ENCODE measurements at regions not wholly inside any gene's neighbourhood (a gene's known extent, or its start where the extent isn't known, plus 50 kb on each side); places are given as distances from the start of the nearest gene placed in this dataset.

- in situ Hi-C loops (cut with MboI; ENCODE audit: low sequenced_read_pairs) (no loop called here), intact Hi-C loops (cut with micrococcal nuclease) (no loop called here), dilution Hi-C loops (cut with HindIII; ENCODE audit: low sequenced_read_pairs, unreplicated experiment) (no loop called here)
- Histone ChIP-seq H3K4me1 (ENCODE audit: control insufficient read depth, insufficient read depth, low read length) (peaks cover 2% of the 10 kb centered on the region; the same call in 1 of the 2 replicates), H3K18ac (ENCODE audit: low read depth, low read length) (no peak overlapping the region), H4K91ac (ENCODE audit: insufficient read depth, low read depth, low read length) (no peak overlapping the region), H3K4me3 (ENCODE audit: insufficient read depth, low read depth, low read length) (no peak overlapping the region), H2BK5ac (ENCODE audit: low read depth, low read length, poor library complexity, severe bottlenecking) (no peak overlapping the region), H2AK9ac (replicated peaks; ENCODE audit: low read depth, low read length, poor library complexity) (no peak overlapping the region), H2AFZ (replicated peaks; ENCODE audit: low read length, poor library complexity) (peak overlapping the region; percentile 56), H3K4ac (ENCODE audit: low read depth, low read length) (no peak overlapping the region), H2BK20ac (ENCODE audit: low read depth, low read length) (no peak overlapping the region), H3K14ac (replicated peaks; ENCODE audit: low read depth, low read length) (no peak overlapping the region), H3K4me2 (ENCODE audit: low read depth, low read length) (no peak overlapping the region), H3K27ac (ENCODE audit: insufficient read depth, low read length) (no peak overlapping the region), H2BK15ac (ENCODE audit: low read depth, low read length) (no peak overlapping the region), H3K9me3 (ENCODE audit: control insufficient read depth, insufficient read depth, low read length) (no peaks in the 10 kb centered on the region), H3K9me1 (ENCODE audit: insufficient read depth, low read length) (no peaks in the 10 kb centered on the region; the same call in 1 of the 2 replicates), H3K36me3 (ENCODE audit: control insufficient read depth, insufficient read depth, low read length) (no peaks in the 10 kb centered on the region), H3K56ac (ENCODE audit: extremely low read depth, insufficient read depth, low read length) (no peak overlapping the region), H4K20me1 (ENCODE audit: insufficient read depth, low read length) (no peaks in the 10 kb centered on the region), H3K9ac (ENCODE audit: low read depth, low read length) (no peak overlapping the region), H3K79me1 (ENCODE audit: low read depth in 1 of 2, low read length in 2 of 2) (no peaks in the 10 kb centered on the region), H4K8ac (ENCODE audit: low read depth in 2 of 2, low read length in 2 of 2) (no peak overlapping the region), H2AK5ac (ENCODE audit: low read depth, low read length) (0 out of 2 replicates have a peak overlapping the region, but pooled peaks have one; percentile 4), H3K27me3 (ENCODE audit: control insufficient read depth, insufficient read depth, low read length) (no peaks in the 10 kb centered on the region), H4K5ac (ENCODE audit: low read depth, low read length) (no peak overlapping the region), H2BK120ac (ENCODE audit: low read depth, low read length) (no peak overlapping the region; the same call in 1 of the 2 replicates), H3K23ac (ENCODE audit: low read depth, low read length) (no peak overlapping the region)
- ChIA-PET POLR2A (ENCODE audit: unreplicated experiment) (no interaction called here), CTCF (interaction anchor here (0.6 kb wide), 1 partner anchor 12 kb away, joined by 5 read pairs; no protein-coding TSS in a partner anchor)
- no CpG with 5 or more reads among the region's 13 CpGs for WGBS, 2 experiments (ENCODE audit: extremely low coverage in 2 of 2, insufficient read length in 1 of 2)
- ATAC-seq (ENCODE audit: low read depth) (peak; percentile 35; the same call in 1 of the 2 replicates), DNase-seq (peak; percentile 64)
- BruUV-seq (replicated peaks), result no TSS peak
- TF ChIP-seq MAFK (IDR thresholded peaks at IDR 0.05; ENCODE audit: low read depth, low read length) (no peak), CEBPB (IDR thresholded peaks at IDR 0.05; ENCODE audit: low read depth, low read length) (peak; percentile 77), CTCF (conservative IDR thresholded peaks at IDR 0.05; ENCODE audit: low read depth, low read length) (no peak), RCOR1 (IDR thresholded peaks at IDR 0.05; ENCODE audit: insufficient replicate concordance, low read length) (no peak), RAD21 (IDR thresholded peaks at IDR 0.05; ENCODE audit: low read length) (no peak), USF2 (IDR thresholded peaks at IDR 0.05; ENCODE audit: low read depth, low read length) (no peak), FOS (IDR thresholded peaks at IDR 0.05; ENCODE audit: low read depth, low read length) (no peak), BHLHE40 (IDR thresholded peaks at IDR 0.05; ENCODE audit: low read depth, low read length) (peak; percentile 60; the same call in 1 of the 2 replicates)
Measured at GRCh38 chr10:35795131-35795824, 153.2 kb upstream of the FZD8 start.

Measured in IMR-90 (cell line).